IMR-90 (cell line): ENCODE measurements at regions not wholly inside any gene's neighbourhood (a gene's known extent, or its start where the extent isn't known, plus 50 kb on each side); places are given as distances from the start of the nearest gene placed in this dataset.

Source experiments
- ATAC-seq: fragments of 200-7000 bp; cut with Tn5 transposase; 2 replicates; pipeline ENCODE4 v1.9.1; 2020; ENCODE audit warnings: low read depth, mild to moderate bottlenecking, moderate library complexity
- BruUV-seq: library from RNA; stranded (reverse); fragments of 400-500 nt; replicated peaks from 2 replicates; lab custom pipeline; 2021; lab: Mats Ljungman, UMichigan
- CTCF ChIA-PET: fragments of 300-600 bp; formaldehyde crosslinking; extraction: SDS; loops from one replicate; lab custom pipeline; 2021; ENCODE audit warnings: antibody characterized with exemption; lab: Yijun Ruan, JAX
- POLR2A ChIA-PET: fragments of 300-600 bp; sonication (Branson Sonifier 250); formaldehyde crosslinking; loops from one replicate; lab custom pipeline; 2022; ENCODE audit warnings: antibody characterized with exemption; ENCODE audit not compliant: unreplicated experiment; lab: Charles Lee
- DNase-seq: peaks from one replicate; pipeline ENCODE4 v3.0.0; 2013
- H2AFZ ChIP-seq: replicated peaks from 2 replicates; pipeline ENCODE3; 2013; ENCODE audit warnings: low read length, mild to moderate bottlenecking; ENCODE audit not compliant: poor library complexity
- H2AK5ac ChIP-seq: 2 replicates; pipeline ENCODE4 v1.6.1; 2013; ENCODE audit warnings: low read depth, low read length, inconsistent platforms
- H2AK9ac ChIP-seq: replicated peaks from 2 replicates; pipeline ENCODE3; 2013; ENCODE audit warnings: mild to moderate bottlenecking, low read depth, low read length, moderate library complexity; ENCODE audit not compliant: poor library complexity
- H2BK120ac ChIP-seq: 2 replicates; pipeline ENCODE4 v1.6.1; 2013; ENCODE audit warnings: low read depth, low read length, inconsistent platforms
- H2BK15ac ChIP-seq: 3 replicates; pipeline ENCODE4 v1.6.1; 2013; ENCODE audit warnings: low read depth, low read length, inconsistent platforms
- H2BK20ac ChIP-seq: 2 replicates; pipeline ENCODE4 v1.6.1; 2013; ENCODE audit warnings: low read depth, mild to moderate bottlenecking, inconsistent platforms, low read length, moderate library complexity
- H2BK5ac ChIP-seq: 2 replicates; pipeline ENCODE4 v1.6.1; 2013; ENCODE audit warnings: mild to moderate bottlenecking, low read depth, low read length, inconsistent platforms; ENCODE audit not compliant: poor library complexity, severe bottlenecking
- H3K14ac ChIP-seq: replicated peaks from 2 replicates; pipeline ENCODE4 v1.6.1; 2013; ENCODE audit warnings: low read depth, low read length, inconsistent platforms
- H3K18ac ChIP-seq: 2 replicates; pipeline ENCODE4 v1.6.1; 2013; ENCODE audit warnings: low read depth, low read length, control low read depth
- H3K23ac ChIP-seq: 2 replicates; pipeline ENCODE4 v1.6.1; 2013; ENCODE audit warnings: low read depth, low read length, inconsistent platforms
- H3K27ac ChIP-seq: 2 replicates; pipeline ENCODE4 v1.5.1; 2013; ENCODE audit warnings: mild to moderate bottlenecking, control low read depth, low read length; ENCODE audit not compliant: insufficient read depth
- H3K27me3 ChIP-seq: 2 replicates; pipeline ENCODE4 v1.6.1; 2013; ENCODE audit warnings: low read length; ENCODE audit not compliant: control insufficient read depth, insufficient read depth
- H3K36me3 ChIP-seq: 2 replicates; pipeline ENCODE4 v1.6.1; 2013; ENCODE audit warnings: low read length, mixed read lengths; ENCODE audit not compliant: control insufficient read depth, insufficient read depth
- H3K4ac ChIP-seq: 2 replicates; pipeline ENCODE4 v1.6.1; 2013; ENCODE audit warnings: low read depth, low read length, inconsistent platforms
- H3K4me1 ChIP-seq: 2 replicates; pipeline ENCODE4 v1.6.1; 2013; ENCODE audit warnings: low read length, mixed read lengths; ENCODE audit not compliant: control insufficient read depth, insufficient read depth
- H3K4me2 ChIP-seq: 2 replicates; pipeline ENCODE4 v1.6.1; 2013; ENCODE audit warnings: low read depth, mild to moderate bottlenecking, control low read depth, low read length, moderate library complexity
- H3K4me3 ChIP-seq: 2 replicates; pipeline ENCODE4 v1.5.1; 2013; ENCODE audit warnings: low read depth, mild to moderate bottlenecking, control low read depth, low read length, moderate library complexity; ENCODE audit not compliant: insufficient read depth
- H3K56ac ChIP-seq: 2 replicates; pipeline ENCODE4 v1.6.1; 2013; ENCODE audit warnings: low read length, inconsistent platforms; ENCODE audit not compliant: insufficient read depth; ENCODE audit errors: extremely low read depth
- H3K79me1 ChIP-seq, 2 experiments: 2 replicates each; pipeline ENCODE4 v1.6.1; 2013; ENCODE audit warnings: low read length in 2 of 2, inconsistent platforms in 1 of 2, low read depth in 1 of 2
- H3K9ac ChIP-seq: 2 replicates; pipeline ENCODE4 v1.6.1; 2013; ENCODE audit warnings: low read depth, low read length, control low read depth
- H3K9me1 ChIP-seq: 2 replicates; pipeline ENCODE4 v1.6.1; 2013; ENCODE audit warnings: low read length, inconsistent platforms; ENCODE audit not compliant: insufficient read depth
- H3K9me3 ChIP-seq: 2 replicates; pipeline ENCODE4 v1.6.1; 2013; ENCODE audit warnings: low read length; ENCODE audit not compliant: control insufficient read depth, insufficient read depth
- H4K20me1 ChIP-seq: 2 replicates; pipeline ENCODE4 v1.6.1; 2013; ENCODE audit warnings: low read length, inconsistent platforms; ENCODE audit not compliant: insufficient read depth
- H4K5ac ChIP-seq: 2 replicates; pipeline ENCODE4 v1.6.1; 2013; ENCODE audit warnings: mild to moderate bottlenecking, low read depth, low read length, control low read depth
- H4K8ac ChIP-seq, 2 experiments: 2 replicates each; pipeline ENCODE4 v1.6.1; 2013; ENCODE audit warnings: low read depth in 2 of 2, low read length in 2 of 2, control low read depth in 1 of 2, inconsistent platforms in 1 of 2
- H4K91ac ChIP-seq: 2 replicates; pipeline ENCODE4 v1.6.1; 2013; ENCODE audit warnings: low read depth, low read length, inconsistent platforms; ENCODE audit not compliant: insufficient read depth
- BHLHE40 ChIP-seq: fragments of 150-350 bp; IDR thresholded peaks from 2 replicates; pipeline ENCODE4 v1.6.1; 2016; ENCODE audit warnings: mild to moderate bottlenecking, low read depth, low read length
- CEBPB ChIP-seq: IDR thresholded peaks from 2 replicates; pipeline ENCODE4 v1.6.1; 2012; ENCODE audit warnings: low read depth, low read length, improper control_type of control experiment
- CHD1 ChIP-seq: IDR thresholded peaks from 2 replicates; pipeline ENCODE4 v1.6.1; 2012; ENCODE audit warnings: low read depth, low read length, improper control_type of control experiment
- FOS ChIP-seq: fragments of 150-350 bp; IDR thresholded peaks from 2 replicates; pipeline ENCODE4 v1.6.1; 2016; ENCODE audit warnings: low read depth, low read length
- MAFK ChIP-seq: IDR thresholded peaks from 2 replicates; pipeline ENCODE4 v1.6.1; 2012; ENCODE audit warnings: low read depth, low read length, improper control_type of control experiment
- MAZ ChIP-seq: IDR thresholded peaks from 2 replicates; pipeline ENCODE4 v1.6.1; 2012; ENCODE audit warnings: low read depth, mild to moderate bottlenecking, low read length, improper control_type of control experiment, moderate library complexity, borderline replicate concordance
- MXI1 ChIP-seq: IDR thresholded peaks from 2 replicates; pipeline ENCODE4 v1.6.1; 2012; ENCODE audit warnings: low read depth, mild to moderate bottlenecking, low read length, moderate library complexity, borderline replicate concordance
- NFE2L2 ChIP-seq: fragments of 150-350 bp; IDR thresholded peaks from 2 replicates; pipeline ENCODE4 v1.6.1; 2016; ENCODE audit warnings: low read depth, mild to moderate bottlenecking, low read length
- POLR2A ChIP-seq: IDR thresholded peaks from 2 replicates; pipeline ENCODE4 v1.6.1; 2012; ENCODE audit warnings: mild to moderate bottlenecking, low read depth, low read length
- RAD21 ChIP-seq: IDR thresholded peaks from 2 replicates; pipeline ENCODE4 v1.6.1; 2012; ENCODE audit warnings: low read length, improper control_type of control experiment
- RCOR1 ChIP-seq: IDR thresholded peaks from 2 replicates; pipeline ENCODE4 v1.6.1; 2012; ENCODE audit warnings: mild to moderate bottlenecking, low read length, improper control_type of control experiment; ENCODE audit not compliant: insufficient replicate concordance
- RFX5 ChIP-seq: IDR thresholded peaks from 2 replicates; pipeline ENCODE4 v1.8.0; 2012; ENCODE audit warnings: low read depth, mild to moderate bottlenecking, low read length, moderate library complexity
- SMC3 ChIP-seq: fragments of 150-350 bp; IDR thresholded peaks from 2 replicates; pipeline ENCODE4 v1.6.1; 2016; ENCODE audit warnings: low read depth, mild to moderate bottlenecking, antibody characterized with exemption, low read length, moderate library complexity
- WGBS, 2 experiments: methylation state at CpG; one replicate each; pipeline versions ENCODE4 v1.1.5 to v1.1.7; 2013; ENCODE audit warnings: missing lambda C conversion rate in 2 of 2; ENCODE audit not compliant: insufficient read length in 1 of 2; ENCODE audit errors: extremely low coverage in 2 of 2; 5-methylcytosine and 5-hydroxymethylcytosine counted together
- dilution Hi-C: fragments of 300-500 bp; cut with HindIII; formaldehyde crosslinking; loops from one replicate; pipeline ENCODE4 v1.14.3; 2018; ENCODE audit warnings: low sequenced_read_pairs; ENCODE audit not compliant: unreplicated experiment
- in situ Hi-C: fragments of 300-500 bp; cut with MboI; formaldehyde crosslinking; loops from 3 replicates; pipeline ENCODE4 v1.14.3; 2019; ENCODE audit warnings: low sequenced_read_pairs, inconsistent platforms, mixed read lengths
- intact Hi-C: fragments of 100-400 bp; cut with micrococcal nuclease; formaldehyde crosslinking; loops from 2 replicates; pipeline ENCODE4 v1.10.0; 2022
- TF ChIP-seq, protein P1 (sequence below): conservative IDR thresholded peaks from 2 replicates; pipeline ENCODE4 v1.5.1; 2012; ENCODE audit warnings: mild to moderate bottlenecking, low read depth, low read length, improper control_type of control experiment
- TF ChIP-seq, protein P2 (sequence below): fragments of 150-350 bp; IDR thresholded peaks from 2 replicates; pipeline ENCODE4 v1.6.1; 2017; ENCODE audit warnings: mild to moderate bottlenecking, antibody characterized with exemption, low read length, low read depth
- TF ChIP-seq, protein P3 (sequence below): fragments of 150-350 bp; IDR thresholded peaks from 2 replicates; pipeline ENCODE4 v1.6.1; 2016; ENCODE audit warnings: low read depth, mild to moderate bottlenecking, low read length, moderate library complexity, borderline replicate concordance

DNA sequence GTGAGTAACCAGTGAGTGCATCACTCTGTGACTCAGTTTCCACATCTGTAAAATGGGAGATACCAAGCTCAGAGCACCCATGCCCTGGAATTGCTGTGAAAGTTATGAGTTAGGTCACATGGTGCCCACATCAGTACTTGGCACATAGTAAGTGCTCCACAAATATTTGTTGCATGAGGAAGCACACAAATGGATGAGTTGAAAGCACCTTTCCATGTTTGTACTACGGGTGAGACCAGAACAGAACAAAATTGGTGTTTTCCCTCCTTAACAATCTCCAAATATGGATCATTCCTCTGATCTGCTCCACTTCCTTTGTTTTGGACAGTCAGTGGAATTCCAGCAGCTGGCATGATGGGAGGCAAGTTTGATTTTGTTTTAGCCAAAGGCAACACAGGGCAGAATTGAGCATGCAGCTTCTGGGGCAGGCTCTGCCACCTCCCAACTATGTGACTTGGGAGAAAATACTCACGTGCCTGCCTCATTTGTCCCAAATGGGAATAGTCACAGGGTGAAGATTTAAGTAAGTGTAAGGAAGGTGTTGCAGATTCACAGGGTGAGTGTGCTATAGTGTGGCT lies 503.7 kb upstream of the SULF2 start:
- no peak overlapping the region for H3K23ac ChIP-seq
- no peaks in the 10 kb centered on the region for H3K36me3 ChIP-seq
- no peak overlapping the region for H3K56ac ChIP-seq
- no peak overlapping the region for H2BK120ac ChIP-seq
- H3K79me1 ChIP-seq = no peaks in the 10 kb centered on the region
- no peak for ATAC-seq
- peaks cover 4% of the 10 kb centered on the region for H3K4me1 ChIP-seq
- H3K9ac ChIP-seq = no peak overlapping the region
- H3K27ac ChIP-seq = no peak overlapping the region
- H3K9me1 ChIP-seq = peaks cover under 1% of the 10 kb centered on the region; the same call in 1 of the 2 replicates
- H3K14ac ChIP-seq = no peak overlapping the region
- H2BK5ac ChIP-seq = no peak overlapping the region
- H3K4me2 ChIP-seq = no peak overlapping the region
- in situ Hi-C loops (loop anchor here (25.0 kb wide), 1 partner anchor 623 kb away; the partner anchor contains the start of gene ARFGEF2), intact Hi-C loops (no loop called here), dilution Hi-C loops (no loop called here)
- BruUV-seq = no TSS peak
- H2AK5ac ChIP-seq = no peak overlapping the region
- no peak overlapping the region for H2BK15ac ChIP-seq
- no peaks in the 10 kb centered on the region for H4K20me1 ChIP-seq
- no peak overlapping the region for H3K4ac ChIP-seq
- no peak overlapping the region for H2BK20ac ChIP-seq
- no peak overlapping the region for H3K4me3 ChIP-seq
- no peak overlapping the region for H2AK9ac ChIP-seq
- H4K91ac ChIP-seq = no peak overlapping the region
- H4K8ac ChIP-seq = no peak overlapping the region
- TF ChIP-seq CHD1 = no peak
- TF ChIP-seq MAZ = no peak
- TF ChIP-seq CEBPB = no peak
- TF ChIP-seq RCOR1 = no peak
- no peak for TF ChIP-seq MXI1
- TF ChIP-seq NFE2L2 = no peak
- TF ChIP-seq FOS = no peak
- TF ChIP-seq, protein P1, sequence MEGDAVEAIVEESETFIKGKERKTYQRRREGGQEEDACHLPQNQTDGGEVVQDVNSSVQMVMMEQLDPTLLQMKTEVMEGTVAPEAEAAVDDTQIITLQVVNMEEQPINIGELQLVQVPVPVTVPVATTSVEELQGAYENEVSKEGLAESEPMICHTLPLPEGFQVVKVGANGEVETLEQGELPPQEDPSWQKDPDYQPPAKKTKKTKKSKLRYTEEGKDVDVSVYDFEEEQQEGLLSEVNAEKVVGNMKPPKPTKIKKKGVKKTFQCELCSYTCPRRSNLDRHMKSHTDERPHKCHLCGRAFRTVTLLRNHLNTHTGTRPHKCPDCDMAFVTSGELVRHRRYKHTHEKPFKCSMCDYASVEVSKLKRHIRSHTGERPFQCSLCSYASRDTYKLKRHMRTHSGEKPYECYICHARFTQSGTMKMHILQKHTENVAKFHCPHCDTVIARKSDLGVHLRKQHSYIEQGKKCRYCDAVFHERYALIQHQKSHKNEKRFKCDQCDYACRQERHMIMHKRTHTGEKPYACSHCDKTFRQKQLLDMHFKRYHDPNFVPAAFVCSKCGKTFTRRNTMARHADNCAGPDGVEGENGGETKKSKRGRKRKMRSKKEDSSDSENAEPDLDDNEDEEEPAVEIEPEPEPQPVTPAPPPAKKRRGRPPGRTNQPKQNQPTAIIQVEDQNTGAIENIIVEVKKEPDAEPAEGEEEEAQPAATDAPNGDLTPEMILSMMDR = no peak
- no peak for TF ChIP-seq MAFK
- TF ChIP-seq, protein P2, sequence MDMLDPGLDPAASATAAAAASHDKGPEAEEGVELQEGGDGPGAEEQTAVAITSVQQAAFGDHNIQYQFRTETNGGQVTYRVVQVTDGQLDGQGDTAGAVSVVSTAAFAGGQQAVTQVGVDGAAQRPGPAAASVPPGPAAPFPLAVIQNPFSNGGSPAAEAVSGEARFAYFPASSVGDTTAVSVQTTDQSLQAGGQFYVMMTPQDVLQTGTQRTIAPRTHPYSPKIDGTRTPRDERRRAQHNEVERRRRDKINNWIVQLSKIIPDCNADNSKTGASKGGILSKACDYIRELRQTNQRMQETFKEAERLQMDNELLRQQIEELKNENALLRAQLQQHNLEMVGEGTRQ = no peak
- no peak for TF ChIP-seq RFX5
- no peak for TF ChIP-seq RAD21
- no peak for TF ChIP-seq SMC3
- TF ChIP-seq POLR2A = no peak
- TF ChIP-seq, protein P3, sequence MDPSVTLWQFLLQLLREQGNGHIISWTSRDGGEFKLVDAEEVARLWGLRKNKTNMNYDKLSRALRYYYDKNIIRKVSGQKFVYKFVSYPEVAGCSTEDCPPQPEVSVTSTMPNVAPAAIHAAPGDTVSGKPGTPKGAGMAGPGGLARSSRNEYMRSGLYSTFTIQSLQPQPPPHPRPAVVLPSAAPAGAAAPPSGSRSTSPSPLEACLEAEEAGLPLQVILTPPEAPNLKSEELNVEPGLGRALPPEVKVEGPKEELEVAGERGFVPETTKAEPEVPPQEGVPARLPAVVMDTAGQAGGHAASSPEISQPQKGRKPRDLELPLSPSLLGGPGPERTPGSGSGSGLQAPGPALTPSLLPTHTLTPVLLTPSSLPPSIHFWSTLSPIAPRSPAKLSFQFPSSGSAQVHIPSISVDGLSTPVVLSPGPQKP = no peak
- TF ChIP-seq BHLHE40 = no peak
- CTCF ChIA-PET = no interaction called here
- no peak overlapping the region for H4K5ac ChIP-seq
- no peaks in the 10 kb centered on the region for H3K9me3 ChIP-seq
- DNase-seq = no peak
- no CpG with 5 or more reads among the region's 2 CpGs for WGBS, 2 experiments
- no peak overlapping the region for H2AFZ ChIP-seq
- POLR2A ChIA-PET = no interaction called here
- H3K18ac ChIP-seq = no peak overlapping the region
- H3K27me3 ChIP-seq = peaks cover 4% of the 10 kb centered on the region; the same call in 1 of the 2 replicates
